ENCODE measurements at regions not wholly inside any gene's neighbourhood (a gene's known extent, or its start where the extent isn't known, plus 50 kb on each side); places are given as distances from the start of the nearest gene placed in this dataset.

- H3K4me3 Mint-ChIP-seq, result no peak overlapping the region
Measured at GRCh38 chr6:14224359-14225103, 107.0 kb downstream of the CD83 start.

GRCh38 chr6:14226051-14226660, 108.6 kb downstream of the CD83 start:
- H3K4me1 Mint-ChIP-seq, result no peaks in the 10 kb centered on the region

More at GRCh38 chr6:14224359-14225103, 107.0 kb downstream of the CD83 start:
- Histone ChIP-seq H3K9me3 (ENCODE audit: control insufficient read depth, insufficient read depth, low read length) (no peaks in the 10 kb centered on the region), H3K4me1 (ENCODE audit: control insufficient read depth, insufficient read depth, low read length) (no peaks in the 10 kb centered on the region), H3K27me3 (ENCODE audit: control insufficient read depth, insufficient read depth, low read length) (no peaks in the 10 kb centered on the region), H3K27ac (ENCODE audit: low read length) (no peak overlapping the region), H3K4me3 (ENCODE audit: low read length) (no peak overlapping the region), H3K36me3 (ENCODE audit: control insufficient read depth, insufficient read depth, low read length) (no peaks in the 10 kb centered on the region)
- Mint-ChIP-seq H3K9me3 (no peaks in the 10 kb centered on the region), H3K36me3 (no peaks in the 10 kb centered on the region), H3K27me3 (ENCODE audit: low read depth in 2 of 2) (peaks cover 6 to 9% of the 10 kb centered on the region in 2 donors), H3K4me1 (no peaks in the 10 kb centered on the region), H3K27ac (no peak overlapping the region)
- intact Hi-C loops (cut with micrococcal nuclease), result no loop called here
- ATAC-seq (no peak), DNase-seq (no peak)
- WGBS (ENCODE audit: insufficient coverage), result 37% methylated on average over 4 of the region's 8 CpGs
- TF ChIP-seq CTCF (IDR thresholded peaks at IDR 0.05), result no peak

GRCh38 chr6:14228571-14228970, 111.0 kb downstream of the CD83 start:
- H3K27me3 ChIP-seq (ENCODE audit: control insufficient read depth, insufficient read depth, low read length), result no peaks in the 10 kb centered on the region
- ATAC-seq (no peak), DNase-seq (peak in 1 of 2 donors; percentile 55)
- no peaks in the 10 kb centered on the region for H3K9me3 ChIP-seq (ENCODE audit: control insufficient read depth, insufficient read depth, low read length)
- H3K4me1 ChIP-seq (ENCODE audit: control insufficient read depth, insufficient read depth, low read length), result no peaks in the 10 kb centered on the region
- 39% methylated on average over 7 of the region's 7 CpGs for WGBS (ENCODE audit: insufficient coverage)
- intact Hi-C loops (cut with micrococcal nuclease), result no loop called here
- no peaks in the 10 kb centered on the region for H3K9me3 Mint-ChIP-seq
- no peak overlapping the region for H3K27ac ChIP-seq (ENCODE audit: low read length)
- no peak overlapping the region for H3K4me3 ChIP-seq (ENCODE audit: low read length)
- H3K4me1 Mint-ChIP-seq, result no peaks in the 10 kb centered on the region
- H3K27me3 Mint-ChIP-seq (ENCODE audit: low read depth in 2 of 2), result peaks cover 6 to 9% of the 10 kb centered on the region in 2 donors
- H3K36me3 Mint-ChIP-seq, result no peaks in the 10 kb centered on the region
- no peaks in the 10 kb centered on the region for H3K36me3 ChIP-seq (ENCODE audit: control insufficient read depth, insufficient read depth, low read length)
- no peak overlapping the region for H3K27ac Mint-ChIP-seq
- no peak for TF ChIP-seq CTCF (IDR thresholded peaks at IDR 0.05)
- H3K4me3 Mint-ChIP-seq, result no peak overlapping the region

More at GRCh38 chr6:14226051-14226660, 108.6 kb downstream of the CD83 start:
- ATAC-seq (no peak), DNase-seq (no peak)
- no peak for TF ChIP-seq CTCF (IDR thresholded peaks at IDR 0.05)
- H3K27me3 Mint-ChIP-seq (ENCODE audit: low read depth in 2 of 2), result peaks cover 6 to 9% of the 10 kb centered on the region in 2 donors
- Histone ChIP-seq H3K4me3 (ENCODE audit: low read length) (no peak overlapping the region), H3K27me3 (ENCODE audit: control insufficient read depth, insufficient read depth, low read length) (no peaks in the 10 kb centered on the region), H3K9me3 (ENCODE audit: control insufficient read depth, insufficient read depth, low read length) (no peaks in the 10 kb centered on the region), H3K27ac (ENCODE audit: low read length) (no peak overlapping the region), H3K36me3 (ENCODE audit: control insufficient read depth, insufficient read depth, low read length) (no peaks in the 10 kb centered on the region), H3K4me1 (ENCODE audit: control insufficient read depth, insufficient read depth, low read length) (no peaks in the 10 kb centered on the region)
- no peaks in the 10 kb centered on the region for H3K36me3 Mint-ChIP-seq
- intact Hi-C loops (cut with micrococcal nuclease), result no loop called here
- H3K27ac Mint-ChIP-seq, result no peak overlapping the region
- no CpG with 5 or more reads among the region's 2 CpGs for WGBS (ENCODE audit: insufficient coverage)
- H3K9me3 Mint-ChIP-seq, result no peaks in the 10 kb centered on the region
- no peak overlapping the region for H3K4me3 Mint-ChIP-seq
